Bronchial epithelial cell (primary cell): ENCODE measurements at regions not wholly inside any gene's neighbourhood (a gene's known extent, or its start where the extent isn't known, plus 50 kb on each side); places are given as distances from the start of the nearest gene placed in this dataset.
A peak's percentile ranks its signal among the peaks of the same experiment; 100 is the strongest.

ENCODE experiments used
- DNase-seq: peaks from one replicate; pipeline ENCODE4 v3.0.0-alpha.2; 2010; ENCODE audit warnings: low read depth
- FAIRE-seq: peaks from 2 replicates; lab custom pipeline; 2011; peaks lifted over from hg19 to GRCh38; lab: Jason Lieb, UNC
- H3K27me3 ChIP-seq: 2 replicates; pipeline ENCODE4 v1.5.1; 2011; ENCODE audit warnings: low read length; ENCODE audit not compliant: control insufficient read depth, insufficient read depth
- H3K36me3 ChIP-seq: 2 replicates; pipeline ENCODE4 v1.5.1; 2011; ENCODE audit warnings: low read length; ENCODE audit not compliant: control insufficient read depth, insufficient read depth
- H3K4me3 ChIP-seq: 2 replicates; pipeline ENCODE4 v1.5.1; 2011; ENCODE audit warnings: mild to moderate bottlenecking, low read depth, low read length, control low read depth
- CTCF ChIP-seq: IDR thresholded peaks from 2 replicates; pipeline ENCODE4 v1.5.1; 2011; ENCODE audit warnings: mild to moderate bottlenecking, moderate library complexity, low read length, control low read depth, inconsistent platforms; ENCODE audit not compliant: insufficient read depth, severe bottlenecking

DNA sequence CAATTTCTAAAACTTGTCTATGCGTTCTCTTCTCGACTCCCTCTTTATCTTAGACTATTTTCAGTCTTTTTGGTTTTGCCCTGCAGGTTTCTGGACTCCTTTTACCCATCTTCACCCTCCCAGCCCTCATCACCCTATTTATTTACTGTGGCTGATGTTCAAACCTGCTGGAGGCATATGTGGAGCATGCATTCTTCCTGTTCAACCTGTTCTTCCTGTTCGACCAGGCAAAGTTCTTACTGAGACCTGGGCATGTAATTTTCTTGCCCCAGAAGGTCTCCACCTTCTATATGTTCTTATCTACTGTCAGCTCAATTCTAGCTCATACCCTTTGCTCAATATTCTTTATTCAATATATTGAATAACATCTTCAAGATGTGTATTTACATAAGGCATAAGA lies 69.4 kb upstream of the AGA start:
- DNase-seq (peak; percentile 96), FAIRE-seq (peak; percentile 50)
- H3K27me3 ChIP-seq = no peaks in the 10 kb centered on the region
- H3K36me3 ChIP-seq = no peaks in the 10 kb centered on the region
- TF ChIP-seq CTCF = no peak
- no peak overlapping the region for H3K4me3 ChIP-seq

DNA sequence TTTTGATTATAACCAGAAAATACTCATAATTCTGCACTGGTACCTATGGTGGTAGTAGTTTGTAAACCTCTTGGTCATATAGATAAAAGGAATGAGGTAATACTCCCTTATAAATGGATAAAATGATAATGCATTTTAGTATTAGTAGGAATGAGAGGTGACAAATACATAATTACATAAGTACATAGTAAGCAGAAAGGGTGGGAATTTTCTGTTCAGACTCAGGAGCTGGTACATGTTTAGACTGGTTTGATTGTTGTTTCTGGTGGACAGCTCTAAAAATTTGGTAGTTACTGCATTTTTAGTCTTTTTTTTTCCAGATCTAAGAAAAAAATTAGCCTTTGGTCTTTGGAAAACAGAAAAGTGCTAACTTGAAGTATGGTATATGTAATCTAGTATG lies 70.4 kb upstream of the AGA start:
- no peak overlapping the region for H3K4me3 ChIP-seq
- no peak for TF ChIP-seq CTCF
- FAIRE-seq (no peak), DNase-seq (peak; percentile 71)
- no peaks in the 10 kb centered on the region for H3K36me3 ChIP-seq
- H3K27me3 ChIP-seq = no peaks in the 10 kb centered on the region

DNA sequence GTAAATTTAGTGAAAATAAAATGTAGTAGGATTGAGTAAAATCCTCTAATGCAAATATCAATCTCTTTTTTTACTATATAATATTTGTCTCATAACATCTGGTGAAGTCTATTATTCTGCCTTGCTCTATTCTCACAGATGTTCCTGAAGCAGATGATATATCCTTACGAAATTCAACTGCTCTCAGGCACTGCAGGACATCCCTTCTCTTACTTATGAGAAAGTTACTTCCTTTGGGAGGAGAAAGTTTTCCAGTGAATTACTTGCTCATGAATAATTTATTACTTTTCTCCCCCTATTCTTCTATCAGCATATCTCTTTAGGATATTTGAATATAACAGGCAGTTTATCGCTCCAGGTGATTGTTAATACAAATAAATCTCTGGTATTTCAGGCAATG lies 75.6 kb upstream of the AGA start:
- FAIRE-seq (no peak), DNase-seq (no peak)
- H3K4me3 ChIP-seq = no peak overlapping the region
- H3K36me3 ChIP-seq = no peaks in the 10 kb centered on the region
- TF ChIP-seq CTCF = no peak
- H3K27me3 ChIP-seq = no peaks in the 10 kb centered on the region

DNA sequence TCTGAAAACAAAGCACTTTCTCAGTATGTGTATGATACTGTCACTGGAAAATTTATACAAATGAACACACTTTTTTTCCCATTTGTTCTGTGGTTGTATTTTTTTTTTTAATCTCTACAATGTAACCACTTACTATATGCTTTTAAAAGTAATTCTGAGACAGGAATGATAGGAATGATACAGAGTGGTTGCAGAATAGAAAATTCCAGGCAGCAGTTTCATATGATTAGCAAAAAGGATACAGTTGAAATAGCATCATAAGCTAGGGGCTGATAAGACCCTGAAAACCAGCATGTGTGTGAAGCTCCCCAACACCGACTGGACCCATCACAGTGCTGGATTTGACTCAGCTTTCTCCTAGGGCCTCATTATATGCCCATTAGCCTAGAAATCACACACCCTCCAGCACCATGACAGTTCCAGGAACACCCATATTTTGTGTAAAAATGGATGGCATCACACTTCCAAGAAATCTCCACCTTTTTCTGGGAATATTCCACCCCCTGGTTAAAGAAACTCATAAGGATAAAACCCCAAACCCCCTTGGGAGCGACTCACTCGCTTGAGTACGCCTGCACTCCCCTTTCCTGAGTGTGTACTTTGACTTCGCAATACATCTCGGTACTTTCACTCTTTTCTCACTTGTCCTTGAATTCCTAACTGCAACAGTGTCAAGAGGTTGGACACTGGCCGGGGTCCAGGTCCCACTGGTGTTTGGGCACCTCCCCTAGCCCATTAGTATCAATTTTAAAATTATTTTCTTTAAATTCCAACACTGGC lies 77.4 kb upstream of the AGA start:
- FAIRE-seq (no peak), DNase-seq (no peak)
- Histone ChIP-seq H3K27me3 (no peaks in the 10 kb centered on the region), H3K36me3 (no peaks in the 10 kb centered on the region), H3K4me3 (no peak overlapping the region)
- no peak for TF ChIP-seq CTCF

DNA sequence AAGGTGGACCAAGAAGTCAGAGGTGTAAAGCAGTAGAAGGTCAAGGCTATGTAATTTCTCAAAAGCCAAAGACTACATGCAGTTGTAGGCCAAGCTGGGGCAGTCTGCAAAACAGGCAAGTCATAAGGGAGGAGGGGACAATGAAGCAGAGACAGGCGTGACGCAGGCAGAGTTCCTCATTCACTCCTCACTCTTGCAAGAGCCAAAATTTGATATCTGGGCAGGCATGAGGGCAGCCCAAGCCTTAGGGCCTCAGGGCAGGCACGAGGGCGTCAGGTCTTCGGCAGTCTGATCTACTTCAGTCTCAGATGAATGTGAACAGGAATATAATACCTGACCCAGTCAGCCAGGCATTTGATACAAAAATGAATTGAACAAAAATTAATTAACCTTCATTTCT lies 86.4 kb upstream of the AGA start:
- no peaks in the 10 kb centered on the region for H3K36me3 ChIP-seq
- no peak for DNase-seq
- no peaks in the 10 kb centered on the region for H3K27me3 ChIP-seq
- FAIRE-seq = no peak
- no peak for TF ChIP-seq CTCF
- no peak overlapping the region for H3K4me3 ChIP-seq

GRCh38 chr4:177530561-177530960 lies 88.3 kb upstream of the AGA start:
- Histone ChIP-seq H3K36me3 (no peaks in the 10 kb centered on the region), H3K4me3 (no peak overlapping the region), H3K27me3 (no peaks in the 10 kb centered on the region)
- no peak for TF ChIP-seq CTCF
- DNase-seq (no peak), FAIRE-seq (no peak)
